ENCODE measurements at regions not wholly inside any gene's neighbourhood (a gene's known extent, or its start where the extent isn't known, plus 50 kb on each side); places are given as distances from the start of the nearest gene placed in this dataset.

DNA sequence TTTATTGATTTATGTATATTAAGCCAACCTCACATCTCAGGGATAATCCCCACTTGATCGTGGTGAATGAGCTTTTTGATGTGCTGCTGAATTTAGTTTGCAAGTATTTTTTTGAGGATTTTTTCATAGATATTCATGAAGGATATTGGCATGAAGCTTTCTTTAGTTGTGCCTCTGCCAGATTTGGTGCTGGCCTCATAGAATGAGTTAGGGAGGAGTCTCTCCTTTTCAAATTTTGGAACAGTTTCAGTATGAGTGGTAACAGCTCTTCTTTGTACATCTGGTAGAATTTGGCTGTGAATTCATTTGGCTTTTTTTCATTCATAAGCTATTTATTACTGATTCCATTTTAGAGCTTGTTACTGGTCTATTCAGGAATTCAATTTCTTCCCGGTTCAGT, 197.2 kb upstream of the NDST4 start:
- Histone ChIP-seq H3K14ac (replicated peaks; ENCODE audit: low read depth, low read length) (no peak overlapping the region), H3K27me3 (ENCODE audit: control insufficient read depth, insufficient read depth, low read length) (no peaks in the 10 kb centered on the region), H2BK120ac (ENCODE audit: low read depth, low read length) (no peak overlapping the region), H4K5ac (ENCODE audit: low read depth, low read length) (no peak overlapping the region), H3K18ac (ENCODE audit: low read depth, low read length) (no peak overlapping the region), H3K23ac (ENCODE audit: low read depth, low read length) (no peak overlapping the region), H3K79me1 (ENCODE audit: low read depth in 1 of 2, low read length in 2 of 2) (no peaks in the 10 kb centered on the region), H2AFZ (replicated peaks; ENCODE audit: low read length, poor library complexity) (no peak overlapping the region), H2AK5ac (ENCODE audit: low read depth, low read length) (no peak overlapping the region), H3K4me2 (ENCODE audit: low read depth, low read length) (no peak overlapping the region), H3K4me3 (ENCODE audit: insufficient read depth, low read depth, low read length) (no peak overlapping the region), H3K4me1 (ENCODE audit: control insufficient read depth, insufficient read depth, low read length) (no peaks in the 10 kb centered on the region), H3K36me3 (ENCODE audit: control insufficient read depth, insufficient read depth, low read length) (no peaks in the 10 kb centered on the region), H2BK15ac (ENCODE audit: low read depth, low read length) (no peak overlapping the region), H3K9ac (ENCODE audit: low read depth, low read length) (no peak overlapping the region), H3K9me3 (ENCODE audit: control insufficient read depth, insufficient read depth, low read length) (peaks cover 2% of the 10 kb centered on the region; the same call in 1 of the 2 replicates), H3K9me1 (ENCODE audit: insufficient read depth, low read length) (no peaks in the 10 kb centered on the region), H3K4ac (ENCODE audit: low read depth, low read length) (no peak overlapping the region), H4K8ac (ENCODE audit: low read depth in 2 of 2, low read length in 2 of 2) (no peak overlapping the region), H4K91ac (ENCODE audit: insufficient read depth, low read depth, low read length) (no peak overlapping the region), H4K20me1 (ENCODE audit: insufficient read depth, low read length) (no peaks in the 10 kb centered on the region), H2BK5ac (ENCODE audit: low read depth, low read length, poor library complexity, severe bottlenecking) (no peak overlapping the region), H2BK20ac (ENCODE audit: low read depth, low read length) (no peak overlapping the region), H3K56ac (ENCODE audit: extremely low read depth, insufficient read depth, low read length) (no peak overlapping the region), H2AK9ac (replicated peaks; ENCODE audit: low read depth, low read length, poor library complexity) (no peak overlapping the region), H3K27ac (ENCODE audit: insufficient read depth, low read length) (no peak overlapping the region)
- CTCF ChIA-PET, result no interaction called here
- intact Hi-C loops (cut with micrococcal nuclease), result no loop called here
- POLR2A ChIA-PET (ENCODE audit: unreplicated experiment), result no interaction called here
- TF ChIP-seq MAZ (IDR thresholded peaks at IDR 0.05; ENCODE audit: borderline replicate concordance, low read depth, low read length) (no peak), MAFK (IDR thresholded peaks at IDR 0.05; ENCODE audit: low read depth, low read length) (no peak), POLR2A (IDR thresholded peaks at IDR 0.05; ENCODE audit: low read depth, low read length) (no peak), CEBPB (IDR thresholded peaks at IDR 0.05; ENCODE audit: low read depth, low read length) (no peak), BHLHE40 (IDR thresholded peaks at IDR 0.05; ENCODE audit: low read depth, low read length) (no peak), CHD1 (IDR thresholded peaks at IDR 0.05; ENCODE audit: low read depth, low read length) (no peak), RAD21 (IDR thresholded peaks at IDR 0.05; ENCODE audit: low read length) (no peak), MXI1 (IDR thresholded peaks at IDR 0.05; ENCODE audit: borderline replicate concordance, low read depth, low read length) (no peak), NFE2L2 (IDR thresholded peaks at IDR 0.05; ENCODE audit: low read depth, low read length) (no peak), FOS (IDR thresholded peaks at IDR 0.05; ENCODE audit: low read depth, low read length) (no peak), RCOR1 (IDR thresholded peaks at IDR 0.05; ENCODE audit: insufficient replicate concordance, low read length) (no peak), SMC3 (IDR thresholded peaks at IDR 0.05; ENCODE audit: low read depth, low read length) (no peak), RFX5 (IDR thresholded peaks at IDR 0.05; ENCODE audit: low read depth, low read length) (no peak)
- TF ChIP-seq, protein P1, sequence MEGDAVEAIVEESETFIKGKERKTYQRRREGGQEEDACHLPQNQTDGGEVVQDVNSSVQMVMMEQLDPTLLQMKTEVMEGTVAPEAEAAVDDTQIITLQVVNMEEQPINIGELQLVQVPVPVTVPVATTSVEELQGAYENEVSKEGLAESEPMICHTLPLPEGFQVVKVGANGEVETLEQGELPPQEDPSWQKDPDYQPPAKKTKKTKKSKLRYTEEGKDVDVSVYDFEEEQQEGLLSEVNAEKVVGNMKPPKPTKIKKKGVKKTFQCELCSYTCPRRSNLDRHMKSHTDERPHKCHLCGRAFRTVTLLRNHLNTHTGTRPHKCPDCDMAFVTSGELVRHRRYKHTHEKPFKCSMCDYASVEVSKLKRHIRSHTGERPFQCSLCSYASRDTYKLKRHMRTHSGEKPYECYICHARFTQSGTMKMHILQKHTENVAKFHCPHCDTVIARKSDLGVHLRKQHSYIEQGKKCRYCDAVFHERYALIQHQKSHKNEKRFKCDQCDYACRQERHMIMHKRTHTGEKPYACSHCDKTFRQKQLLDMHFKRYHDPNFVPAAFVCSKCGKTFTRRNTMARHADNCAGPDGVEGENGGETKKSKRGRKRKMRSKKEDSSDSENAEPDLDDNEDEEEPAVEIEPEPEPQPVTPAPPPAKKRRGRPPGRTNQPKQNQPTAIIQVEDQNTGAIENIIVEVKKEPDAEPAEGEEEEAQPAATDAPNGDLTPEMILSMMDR (conservative IDR thresholded peaks at IDR 0.05; ENCODE audit: low read depth, low read length), result no peak
- TF ChIP-seq, protein P2, sequence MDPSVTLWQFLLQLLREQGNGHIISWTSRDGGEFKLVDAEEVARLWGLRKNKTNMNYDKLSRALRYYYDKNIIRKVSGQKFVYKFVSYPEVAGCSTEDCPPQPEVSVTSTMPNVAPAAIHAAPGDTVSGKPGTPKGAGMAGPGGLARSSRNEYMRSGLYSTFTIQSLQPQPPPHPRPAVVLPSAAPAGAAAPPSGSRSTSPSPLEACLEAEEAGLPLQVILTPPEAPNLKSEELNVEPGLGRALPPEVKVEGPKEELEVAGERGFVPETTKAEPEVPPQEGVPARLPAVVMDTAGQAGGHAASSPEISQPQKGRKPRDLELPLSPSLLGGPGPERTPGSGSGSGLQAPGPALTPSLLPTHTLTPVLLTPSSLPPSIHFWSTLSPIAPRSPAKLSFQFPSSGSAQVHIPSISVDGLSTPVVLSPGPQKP (IDR thresholded peaks at IDR 0.05; ENCODE audit: borderline replicate concordance, low read depth, low read length), result no peak
- TF ChIP-seq, protein P3, sequence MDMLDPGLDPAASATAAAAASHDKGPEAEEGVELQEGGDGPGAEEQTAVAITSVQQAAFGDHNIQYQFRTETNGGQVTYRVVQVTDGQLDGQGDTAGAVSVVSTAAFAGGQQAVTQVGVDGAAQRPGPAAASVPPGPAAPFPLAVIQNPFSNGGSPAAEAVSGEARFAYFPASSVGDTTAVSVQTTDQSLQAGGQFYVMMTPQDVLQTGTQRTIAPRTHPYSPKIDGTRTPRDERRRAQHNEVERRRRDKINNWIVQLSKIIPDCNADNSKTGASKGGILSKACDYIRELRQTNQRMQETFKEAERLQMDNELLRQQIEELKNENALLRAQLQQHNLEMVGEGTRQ (IDR thresholded peaks at IDR 0.05; ENCODE audit: low read depth, low read length), result no peak
- DNase-seq (no peak), ATAC-seq (ENCODE audit: low read depth) (no peak)
- no TSS peak for BruUV-seq (replicated peaks)
- dilution Hi-C loops (cut with HindIII; ENCODE audit: low sequenced_read_pairs, unreplicated experiment), result no loop called here
- in situ Hi-C loops (cut with MboI; ENCODE audit: low sequenced_read_pairs), result no loop called here
- WGBS, 2 experiments (ENCODE audit: extremely low coverage in 2 of 2, insufficient read length in 1 of 2), result no CpG with 5 or more reads among the region's 2 CpGs

Data from IMR-90 (cell line).